H9 (cell line): ENCODE measurements at regions not wholly inside any gene's neighbourhood (a gene's known extent, or its start where the extent isn't known, plus 50 kb on each side); places are given as distances from the start of the nearest gene placed in this dataset.

Experiments used
- DNase-seq: peaks from one replicate; pipeline ENCODE4 v3.0.0-alpha.2; 2017
- H2AFZ ChIP-seq: one replicate; pipeline ENCODE4 v1.6.1; 2013; ENCODE audit warnings: mild to moderate bottlenecking, low read length, control low read depth, moderate library complexity
- H2AK5ac ChIP-seq: 2 replicates; pipeline ENCODE4 v1.6.1; 2013; ENCODE audit warnings: low read length, control low read depth, mixed read lengths; ENCODE audit not compliant: insufficient read length
- H2BK120ac ChIP-seq: one replicate; pipeline ENCODE4 v1.6.1; 2013; ENCODE audit warnings: low read depth, mild to moderate bottlenecking, low read length, control low read depth, inconsistent platforms; ENCODE audit not compliant: poor library complexity, severe bottlenecking
- H2BK12ac ChIP-seq: 2 replicates; pipeline ENCODE4 v1.6.1; 2013; ENCODE audit warnings: low read length, control low read depth, mixed read lengths, low read depth; ENCODE audit not compliant: insufficient read length
- H2BK15ac ChIP-seq: 2 replicates; pipeline ENCODE4 v1.6.1; 2013; ENCODE audit warnings: low read depth, low read length, control low read depth
- H2BK20ac ChIP-seq: one replicate; pipeline ENCODE4 v1.6.1; 2013; ENCODE audit warnings: low read depth, mild to moderate bottlenecking, low read length, control low read depth, inconsistent platforms; ENCODE audit not compliant: poor library complexity, severe bottlenecking
- H2BK5ac ChIP-seq: 2 replicates; pipeline ENCODE4 v1.6.1; 2013; ENCODE audit warnings: low read length, control low read depth, mixed read lengths; ENCODE audit not compliant: insufficient read length
- H3K14ac ChIP-seq: 2 replicates; pipeline ENCODE4 v1.6.1; 2013; ENCODE audit warnings: low read length, control low read depth; ENCODE audit not compliant: insufficient read depth
- H3K18ac ChIP-seq: 2 replicates; pipeline ENCODE4 v1.6.1; 2013; ENCODE audit warnings: low read depth, mild to moderate bottlenecking, mixed read lengths, low read length, control low read depth; ENCODE audit not compliant: insufficient read length
- H3K23ac ChIP-seq: 2 replicates; pipeline ENCODE4 v1.6.1; 2013; ENCODE audit warnings: low read length, control low read depth, mixed read lengths, low read depth; ENCODE audit not compliant: insufficient read length
- H3K23me2 ChIP-seq: 2 replicates; pipeline ENCODE4 v1.6.1; 2013; ENCODE audit warnings: low read depth, mild to moderate bottlenecking, mixed read lengths, low read length, control low read depth; ENCODE audit not compliant: insufficient read length, poor library complexity, severe bottlenecking
- H3K27ac ChIP-seq: 2 replicates; pipeline ENCODE4 v1.5.1; 2013; ENCODE audit warnings: low read length, control low read depth, mixed read lengths, low read depth; ENCODE audit not compliant: insufficient read length
- H3K27me3 ChIP-seq: 2 replicates; pipeline ENCODE4 v1.6.1; 2013; ENCODE audit warnings: low read length, control low read depth, inconsistent platforms; ENCODE audit not compliant: insufficient read depth
- H3K4ac ChIP-seq: 2 replicates; pipeline ENCODE4 v1.6.1; 2013; ENCODE audit warnings: low read depth, mild to moderate bottlenecking, control low read depth, inconsistent platforms, low read length, moderate library complexity
- H3K4me1 ChIP-seq: 2 replicates; pipeline ENCODE4 v1.6.1; 2013; ENCODE audit warnings: low read length, control low read depth, inconsistent platforms; ENCODE audit not compliant: insufficient read depth
- H3K4me2 ChIP-seq: 2 replicates; pipeline ENCODE4 v1.6.1; 2013; ENCODE audit warnings: low read length, control low read depth, mixed read lengths; ENCODE audit not compliant: insufficient read length, insufficient read depth
- H3K56ac ChIP-seq: 2 replicates; pipeline ENCODE4 v1.6.1; 2013; ENCODE audit warnings: low read depth, mild to moderate bottlenecking, mixed read lengths, low read length, control low read depth; ENCODE audit not compliant: insufficient read length
- H3K79me1 ChIP-seq: 2 replicates; pipeline ENCODE4 v1.6.1; 2013; ENCODE audit warnings: low read depth, mild to moderate bottlenecking, moderate library complexity, low read length, control low read depth, inconsistent platforms; ENCODE audit not compliant: insufficient read depth, poor library complexity, severe bottlenecking
- H3K79me2 ChIP-seq: 2 replicates; pipeline ENCODE4 v1.6.1; 2013; ENCODE audit warnings: low read length, control low read depth, inconsistent platforms; ENCODE audit not compliant: insufficient read depth
- H3K9ac ChIP-seq: 2 replicates; pipeline ENCODE4 v1.6.1; 2013; ENCODE audit warnings: low read length, control low read depth, mixed read lengths; ENCODE audit not compliant: insufficient read length; ENCODE audit errors: extremely low read depth
- H3K9me3 ChIP-seq: one replicate; pipeline ENCODE4 v1.6.1; 2013; ENCODE audit warnings: low read depth, low read length, inconsistent platforms; ENCODE audit not compliant: control insufficient read depth
- H3T11ph ChIP-seq: one replicate; pipeline ENCODE4 v1.6.1; 2013; ENCODE audit warnings: mild to moderate bottlenecking, low read length, control low read depth, inconsistent platforms
- H4K20me1 ChIP-seq: one replicate; pipeline ENCODE4 v1.6.1; 2013; ENCODE audit not compliant: control insufficient read depth, insufficient read length, insufficient read depth
- H4K5ac ChIP-seq: 2 replicates; pipeline ENCODE4 v1.6.1; 2013; ENCODE audit warnings: low read depth, mild to moderate bottlenecking, mixed read lengths, low read length, control low read depth; ENCODE audit not compliant: insufficient read length
- H4K8ac ChIP-seq: replicated peaks from 2 replicates; pipeline ENCODE4 v1.6.1; 2013; ENCODE audit warnings: low read length, control low read depth, mixed read lengths, low read depth; ENCODE audit not compliant: insufficient read length
- H4K91ac ChIP-seq: 2 replicates; pipeline ENCODE4 v1.6.1; 2013; ENCODE audit warnings: low read depth, mild to moderate bottlenecking, moderate library complexity, mixed read lengths, low read length, control low read depth; ENCODE audit not compliant: insufficient read length
- H3K27ac Mint-ChIP-seq, 3 experiments: 2 replicates in 2 of 3; 3 replicates in 1 of 3; pipeline ENCODE4 v1.8.0; 2020 to 2021; ENCODE audit warnings: mixed read lengths in 3 of 3, mild to moderate bottlenecking in 1 of 3, moderate library complexity in 1 of 3
- H3K27me3 Mint-ChIP-seq: 2 replicates; pipeline ENCODE4 v1.8.0; 2021; ENCODE audit warnings: low read depth, mild to moderate bottlenecking, moderate library complexity, mixed read lengths
- H3K36me3 Mint-ChIP-seq, 3 experiments: 2 replicates in 2 of 3; 3 replicates in 1 of 3; pipeline ENCODE4 v1.8.0; 2020 to 2021; ENCODE audit warnings: low read depth in 3 of 3, mixed read lengths in 3 of 3; ENCODE audit not compliant: insufficient read depth in 1 of 3
- H3K4me1 Mint-ChIP-seq, 2 experiments: 2 replicates each; pipeline ENCODE4 v1.8.0; 2020; ENCODE audit warnings: mixed read lengths in 2 of 2
- H3K4me3 Mint-ChIP-seq, 2 experiments: 2 replicates in 1 of 2; 3 replicates in 1 of 2; pipeline ENCODE4 v1.8.0; 2020 to 2021; ENCODE audit warnings: mild to moderate bottlenecking in 2 of 2, mixed read lengths in 2 of 2, moderate library complexity in 1 of 2
- H3K9me3 Mint-ChIP-seq, 2 experiments: 2 replicates in 1 of 2; 3 replicates in 1 of 2; pipeline ENCODE4 v1.8.0; 2020; ENCODE audit warnings: mild to moderate bottlenecking in 2 of 2, mixed read lengths in 2 of 2, moderate library complexity in 1 of 2
- CTCF ChIP-seq: fragments of 200-600 bp; sonication (generic); conservative IDR thresholded peaks from 3 replicates; pipeline ENCODE4 v1.8.0; 2021; ENCODE audit warnings: antibody characterized with exemption, mild to moderate bottlenecking
- WGBS: extraction: QIAGEN DNeasy Blood & Tissue Kit; methylation state at CpG from one replicate; pipeline ENCODE4 v1.1.7; 2013; ENCODE audit warnings: missing lambda C conversion rate, low lambda C conversion rate, mixed read lengths; ENCODE audit not compliant: insufficient read length; ENCODE audit errors: extremely low coverage; 5-methylcytosine and 5-hydroxymethylcytosine counted together

GRCh38 chr12:114912811-114913210, 228.8 kb upstream of the TBX3 start:
- peaks cover 0 to 3% of the 10 kb centered on the region in 2 experiments; a peak in 2 of 5 replicates for H3K9me3 Mint-ChIP-seq
- no CpG with 5 or more reads among the region's 1 CpG for WGBS
- H3K36me3 Mint-ChIP-seq = no peaks in the 10 kb centered on the region
- no peak for DNase-seq
- Histone ChIP-seq H3K23me2 (no peaks in the 10 kb centered on the region), H3K9me3 (no peaks in the 10 kb centered on the region), H2AK5ac (no peak overlapping the region), H3K4me1 (no peaks in the 10 kb centered on the region), H2BK15ac (no peak overlapping the region), H2AFZ (no peak overlapping the region), H2BK5ac (no peak overlapping the region), H3K18ac (no peak overlapping the region), H4K5ac (no peak overlapping the region), H3K23ac (no peak overlapping the region), H2BK20ac (no peak overlapping the region), H3K79me2 (no peaks in the 10 kb centered on the region), H3K14ac (no peak overlapping the region), H3K4me2 (no peak overlapping the region), H3K9ac (no peak overlapping the region), H4K8ac (no peak overlapping the region), H3K27ac (no peak overlapping the region), H3K4ac (no peak overlapping the region), H3K56ac (no peak overlapping the region), H4K91ac (no peak overlapping the region), H3K79me1 (no peaks in the 10 kb centered on the region), H2BK120ac (no peak overlapping the region), H2BK12ac (no peak overlapping the region), H3K27me3 (no peaks in the 10 kb centered on the region), H3T11ph (no peak overlapping the region), H4K20me1 (no peaks in the 10 kb centered on the region)
- no peak overlapping the region for H3K4me3 Mint-ChIP-seq
- H3K4me1 Mint-ChIP-seq = peaks cover 4 to 9% of the 10 kb centered on the region in 2 experiments; a peak in 3 of 4 replicates
- H3K27ac Mint-ChIP-seq = no peak overlapping the region
- no peak for TF ChIP-seq CTCF
- H3K27me3 Mint-ChIP-seq = peaks cover 3% of the 10 kb centered on the region
